NOMO-1 treated with DMSO at 0.1 percent for 48 hours (cell line): ENCODE measurements at regions not wholly inside any gene's neighbourhood (a gene's known extent, or its start where the extent isn't known, plus 50 kb on each side); places are given as distances from the start of the nearest gene placed in this dataset.
A peak's percentile ranks its signal among the peaks of the same experiment; 100 is the strongest.
"Not testable (repeated sequence)": the region's sequence is repeated elsewhere in the genome, so short reads cannot be mapped to it uniquely, and the experiment has no call there.

ENCODE experiments used
- DNase-seq: peaks from one replicate; lab custom pipeline; 2025; ENCODE audit not compliant: unreplicated experiment; lab: John Stamatoyannopoulos, UW

GRCh38 chr2:172284209-172284608, 143.2 kb upstream of the ITGA6 start:
- DNase-seq, result no peak

DNA sequence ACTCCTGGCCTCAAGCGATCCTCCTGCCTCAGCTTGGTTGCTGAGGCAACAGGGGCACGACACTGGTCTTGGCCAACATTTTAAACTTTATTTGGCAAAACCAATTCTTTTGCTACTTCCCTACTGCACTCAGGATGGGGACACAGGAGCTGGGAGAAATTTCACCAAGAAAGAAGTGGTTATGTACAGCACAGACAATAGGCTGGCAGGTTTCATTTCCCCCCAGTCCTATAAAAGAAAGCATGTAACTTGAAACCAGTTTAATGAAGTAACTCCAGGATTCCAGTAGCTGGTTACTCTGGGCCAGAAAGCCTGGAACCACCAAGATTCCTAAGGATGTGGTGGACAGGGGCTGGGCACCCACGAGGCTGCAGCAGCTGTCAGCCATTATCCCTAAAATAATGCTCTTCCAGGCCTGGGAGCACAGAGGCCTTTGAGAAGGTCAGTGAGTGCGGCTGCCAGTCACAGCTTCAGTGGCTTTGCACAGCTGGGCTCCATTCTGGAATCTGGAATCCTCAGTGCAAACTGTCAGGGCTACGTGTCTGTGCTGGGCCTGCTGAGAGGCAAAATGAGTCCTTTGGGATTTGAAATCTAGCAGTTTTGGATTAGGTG, 142.3 kb upstream of the ITGA6 start:
- DNase-seq, result peak; percentile 78

GRCh38 chr2:172285760-172286159, 141.6 kb upstream of the ITGA6 start:
- no peak for DNase-seq

GRCh38 chr2:172287190-172287589, 140.2 kb upstream of the ITGA6 start:
- no peak for DNase-seq

DNA sequence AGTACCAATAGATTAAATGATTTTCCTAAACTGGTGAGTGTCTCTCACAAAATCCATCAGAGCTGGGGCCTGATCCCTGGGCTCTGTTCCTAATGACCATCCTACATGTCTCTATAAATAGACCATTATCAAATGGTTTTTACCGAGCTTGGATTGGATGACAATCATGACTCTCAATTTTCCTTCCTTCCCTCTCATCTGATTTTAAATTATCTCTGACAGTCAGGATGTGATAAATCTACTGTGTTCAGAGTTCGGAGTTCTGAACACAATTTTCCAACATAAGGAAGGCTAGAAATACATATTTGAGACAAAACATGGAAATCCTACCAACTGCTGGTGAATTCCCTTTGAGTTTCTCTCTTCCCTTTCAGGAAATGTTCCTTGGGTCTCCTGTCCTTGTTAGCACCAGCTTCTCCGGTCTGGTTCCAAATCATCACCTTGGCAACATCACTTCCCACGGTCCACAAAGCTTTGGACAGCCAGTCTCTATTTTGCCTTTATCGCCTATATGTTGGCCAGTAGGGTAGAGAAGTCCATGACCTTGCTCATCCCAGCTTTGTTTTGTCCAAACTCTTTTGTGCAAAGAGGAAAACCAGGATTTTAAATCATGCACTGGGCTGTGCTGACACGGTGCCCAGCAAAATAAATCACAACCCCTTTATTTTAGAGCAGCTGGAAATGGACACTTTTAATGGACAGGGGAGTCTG, 139.6 kb upstream of the ITGA6 start:
- no peak for DNase-seq

- DNase-seq, result no peak
Observed at GRCh38 chr2:172288603-172289002, 138.8 kb upstream of the ITGA6 start.

GRCh38 chr2:172293952-172294351, 133.4 kb upstream of the ITGA6 start:
- peak; percentile 33 for DNase-seq

DNA sequence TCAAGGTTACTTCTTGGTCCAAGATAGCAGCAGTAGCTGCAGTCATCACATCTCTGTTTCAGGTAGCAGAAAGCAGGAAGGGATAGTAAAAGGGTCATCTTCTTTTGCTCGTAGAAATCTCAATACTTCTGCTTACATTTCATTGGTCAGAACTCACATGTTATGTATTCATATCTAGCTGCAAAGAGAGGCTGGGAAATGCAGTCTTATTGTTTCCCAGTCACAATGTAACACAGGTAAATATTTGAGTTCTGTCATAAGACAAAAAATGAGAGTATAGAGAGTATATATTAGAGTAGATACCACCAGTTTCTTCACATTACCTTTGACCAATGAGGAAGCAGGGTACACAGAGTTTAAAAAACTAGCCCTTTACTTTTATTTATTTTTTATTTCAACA, 132.4 kb upstream of the ITGA6 start:
- no peak for DNase-seq

DNA sequence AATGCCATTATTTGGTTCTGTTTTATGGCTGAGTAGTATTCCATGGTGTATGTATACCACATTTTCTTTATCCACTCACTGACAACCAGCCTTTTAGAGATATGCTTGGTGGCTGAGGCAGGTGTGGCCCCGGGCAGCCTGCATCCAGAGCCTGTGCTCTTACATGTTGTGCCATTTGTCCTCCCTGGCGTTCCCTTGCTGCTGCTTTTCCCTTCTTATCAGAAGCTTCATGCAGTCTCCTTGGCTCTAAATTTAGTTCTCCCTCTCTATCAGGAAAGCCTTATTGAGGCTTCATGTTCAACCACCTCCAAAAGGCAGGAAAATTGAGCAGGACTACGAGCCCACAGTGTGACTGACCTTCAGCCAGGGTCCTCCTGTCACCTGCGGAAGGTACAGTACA, 131.7 kb upstream of the ITGA6 start:
- no peak for DNase-seq

- DNase-seq, result no peak
Observed at GRCh38 chr2:172296267-172297046, 130.9 kb upstream of the ITGA6 start.

DNA sequence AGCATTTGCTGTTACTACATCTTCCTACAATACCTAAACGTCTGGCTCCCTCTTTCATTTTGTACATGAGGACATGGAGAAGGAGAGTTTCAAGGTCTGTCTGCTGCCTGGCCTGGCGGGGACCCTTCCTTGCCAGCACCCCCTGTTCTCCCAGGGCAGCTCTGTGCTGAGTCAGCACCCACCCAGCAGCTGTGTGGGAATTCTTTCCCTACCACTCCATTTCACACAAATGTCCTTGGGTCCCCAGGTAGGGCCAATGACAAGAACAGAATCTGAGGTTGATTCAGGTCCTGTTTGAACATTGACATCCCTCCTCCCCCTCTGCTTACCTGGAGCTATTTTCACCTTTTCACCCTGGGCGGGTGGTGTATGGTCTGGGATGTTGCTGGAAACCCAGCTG, 129.9 kb upstream of the ITGA6 start:
- DNase-seq, result no peak

GRCh38 chr2:172297950-172298349, 129.4 kb upstream of the ITGA6 start:
- no peak for DNase-seq

- no peak for DNase-seq
Observed at GRCh38 chr2:172299741-172300140, 127.6 kb upstream of the ITGA6 start.

GRCh38 chr2:172300851-172301250, 126.5 kb upstream of the ITGA6 start:
- DNase-seq, result no peak

DNA sequence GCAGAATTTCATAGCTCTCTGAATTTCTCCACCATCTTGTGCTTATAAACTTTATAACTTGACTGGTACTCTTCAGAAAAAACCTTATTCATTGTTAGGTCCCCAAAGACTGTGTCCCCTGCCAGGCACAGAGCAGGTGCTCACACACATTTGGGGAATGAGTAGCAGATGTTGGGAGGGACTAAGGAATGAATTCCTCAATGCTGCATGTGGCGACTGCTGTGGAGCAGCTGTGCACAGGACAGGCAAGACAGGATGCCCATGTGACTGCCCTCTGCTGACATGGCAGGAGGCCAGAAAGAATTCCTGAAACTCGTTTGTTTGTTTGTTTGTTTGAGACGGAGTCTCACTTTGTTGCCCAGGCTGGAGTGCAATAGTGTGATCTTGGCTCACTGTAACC, 122.3 kb upstream of the ITGA6 start:
- no peak for DNase-seq

DNA sequence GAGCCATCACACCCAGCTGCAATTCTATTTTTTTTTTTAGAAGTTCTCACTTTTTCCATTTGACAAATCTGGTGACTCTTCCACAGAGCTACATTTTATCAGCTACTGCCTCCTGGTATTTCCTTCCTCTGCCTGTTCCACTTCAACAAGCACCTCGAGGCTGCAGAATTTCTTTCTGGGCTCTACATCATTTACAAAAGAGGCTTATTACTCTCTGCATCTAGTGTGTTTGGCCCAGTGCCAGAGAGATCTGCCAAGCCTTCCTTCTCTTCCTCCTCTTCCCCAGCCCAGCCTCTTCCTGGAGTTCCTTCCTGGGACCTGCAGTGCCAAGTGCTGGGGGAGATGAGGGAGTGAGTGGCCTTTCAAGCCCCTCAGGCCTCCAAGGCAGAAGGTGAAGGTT, 119.6 kb upstream of the ITGA6 start:
- no peak for DNase-seq

DNA sequence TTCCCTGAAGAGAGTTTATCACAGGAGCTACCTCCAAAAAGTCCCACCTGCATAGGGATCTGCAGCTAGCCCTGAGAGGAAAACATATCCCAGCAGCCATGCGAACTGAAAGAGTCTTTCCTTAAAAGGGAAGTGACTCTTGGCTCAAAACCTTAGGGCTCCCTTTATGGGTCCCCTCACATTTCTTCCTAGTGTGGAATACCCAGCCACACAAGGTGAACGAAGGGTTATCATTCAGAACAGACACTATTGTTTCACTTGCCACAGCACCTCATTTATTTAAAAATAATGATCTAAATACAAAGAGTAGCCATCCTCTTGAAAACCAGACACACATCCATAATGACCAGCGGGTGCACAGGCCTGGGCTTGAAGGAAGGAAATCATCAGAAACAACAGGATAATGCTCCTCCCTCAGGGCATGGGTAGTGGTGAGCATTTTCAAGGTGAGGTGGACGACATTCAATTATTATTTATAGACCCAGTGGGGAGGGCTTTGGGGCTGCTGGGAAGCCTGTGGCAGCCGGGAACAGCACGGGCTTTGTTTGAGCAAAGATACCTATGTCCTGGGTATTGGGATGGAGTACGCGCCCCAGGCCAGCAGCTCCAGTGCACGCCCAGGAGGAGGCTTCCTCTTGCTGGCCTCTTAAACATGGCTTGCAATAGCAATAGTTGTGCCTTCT, 119.0 kb upstream of the ITGA6 start:
- no peak for DNase-seq

DNA sequence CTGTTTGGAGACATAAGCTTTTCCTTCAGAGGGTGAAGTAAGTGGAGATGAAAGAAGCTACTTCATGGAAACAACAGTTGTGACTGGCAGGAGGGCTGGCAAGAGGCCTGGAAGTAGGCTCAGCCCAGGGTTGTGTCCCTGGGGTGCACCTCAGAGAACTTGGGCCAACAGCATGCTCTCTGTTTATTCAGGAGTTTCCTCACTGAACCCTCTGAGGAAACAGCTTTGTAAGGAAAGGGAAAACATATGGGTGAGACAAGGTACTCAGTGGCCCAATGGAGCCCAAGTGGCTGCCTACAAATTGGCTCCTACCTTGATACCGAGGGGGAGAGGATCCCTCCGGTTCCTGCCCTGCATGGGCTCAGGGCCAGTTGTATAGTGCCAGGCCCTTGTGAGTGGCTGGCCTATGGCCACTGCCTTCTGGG, 115.5 kb upstream of the ITGA6 start:
- DNase-seq, result no peak

- DNase-seq, result no peak
Observed at GRCh38 chr2:172313715-172314341, 113.6 kb upstream of the ITGA6 start.

DNA sequence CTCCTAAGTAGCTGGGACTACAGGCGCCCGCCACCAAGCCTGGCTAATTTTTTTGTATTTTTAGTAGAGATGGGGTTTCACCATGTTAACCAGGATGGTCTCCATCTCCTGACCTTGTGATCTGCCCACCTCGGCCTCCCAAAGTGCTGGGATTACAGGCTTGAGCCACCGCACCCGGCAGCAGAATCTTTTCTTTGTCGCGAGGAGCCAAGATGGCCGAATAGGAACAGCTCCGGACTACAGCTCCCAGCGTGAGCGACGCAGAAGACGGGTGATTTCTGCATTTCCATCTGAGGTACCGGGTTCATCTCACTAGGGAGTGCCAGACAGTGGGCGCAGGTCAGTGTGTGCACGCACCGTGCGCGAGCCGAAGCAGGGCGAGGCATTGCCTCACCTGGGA, 112.3 kb upstream of the ITGA6 start:
- not testable (repeated sequence) for DNase-seq

DNA sequence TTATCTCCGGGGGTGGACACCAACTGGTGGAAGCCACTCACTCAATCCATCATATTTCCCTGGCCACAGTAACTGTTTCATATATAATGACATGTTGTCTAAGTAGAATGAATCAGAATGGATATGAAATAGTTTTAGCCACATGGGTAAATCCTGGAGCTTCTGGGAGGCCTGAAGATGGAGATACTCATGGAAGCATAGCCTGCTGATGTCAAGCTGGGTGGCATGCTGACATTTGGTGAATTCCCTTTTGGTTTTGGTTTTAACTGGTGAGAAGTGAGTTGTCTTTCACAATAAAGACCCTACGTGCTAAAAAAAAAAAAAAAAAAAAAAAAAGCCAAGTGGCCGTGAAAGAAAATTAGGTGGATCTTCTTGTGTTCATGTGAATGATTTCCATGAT, 105.3 kb upstream of the ITGA6 start:
- no peak for DNase-seq
